H9 (cell line): ENCODE measurements at regions not wholly inside any gene's neighbourhood (a gene's known extent, or its start where the extent isn't known, plus 50 kb on each side); places are given as distances from the start of the nearest gene placed in this dataset.
A peak's percentile ranks its signal among the peaks of the same experiment; 100 is the strongest.
"Not testable (repeated sequence)": the region's sequence is repeated elsewhere in the genome, so short reads cannot be mapped to it uniquely, and the experiment has no call there.

Experiments
- DNase-seq: peaks from one replicate; pipeline ENCODE4 v3.0.0-alpha.2; 2017
- H2AFZ ChIP-seq: one replicate; pipeline ENCODE4 v1.6.1; 2013; ENCODE audit warnings: mild to moderate bottlenecking, low read length, control low read depth, moderate library complexity
- H2AK5ac ChIP-seq: 2 replicates; pipeline ENCODE4 v1.6.1; 2013; ENCODE audit warnings: low read length, control low read depth, mixed read lengths; ENCODE audit not compliant: insufficient read length
- H2BK120ac ChIP-seq: one replicate; pipeline ENCODE4 v1.6.1; 2013; ENCODE audit warnings: low read depth, mild to moderate bottlenecking, low read length, control low read depth, inconsistent platforms; ENCODE audit not compliant: poor library complexity, severe bottlenecking
- H2BK12ac ChIP-seq: 2 replicates; pipeline ENCODE4 v1.6.1; 2013; ENCODE audit warnings: low read length, control low read depth, mixed read lengths, low read depth; ENCODE audit not compliant: insufficient read length
- H2BK15ac ChIP-seq: 2 replicates; pipeline ENCODE4 v1.6.1; 2013; ENCODE audit warnings: low read depth, low read length, control low read depth
- H2BK20ac ChIP-seq: one replicate; pipeline ENCODE4 v1.6.1; 2013; ENCODE audit warnings: low read depth, mild to moderate bottlenecking, low read length, control low read depth, inconsistent platforms; ENCODE audit not compliant: poor library complexity, severe bottlenecking
- H2BK5ac ChIP-seq: 2 replicates; pipeline ENCODE4 v1.6.1; 2013; ENCODE audit warnings: low read length, control low read depth, mixed read lengths; ENCODE audit not compliant: insufficient read length
- H3K14ac ChIP-seq: 2 replicates; pipeline ENCODE4 v1.6.1; 2013; ENCODE audit warnings: low read length, control low read depth; ENCODE audit not compliant: insufficient read depth
- H3K18ac ChIP-seq: 2 replicates; pipeline ENCODE4 v1.6.1; 2013; ENCODE audit warnings: low read depth, mild to moderate bottlenecking, mixed read lengths, low read length, control low read depth; ENCODE audit not compliant: insufficient read length
- H3K23ac ChIP-seq: 2 replicates; pipeline ENCODE4 v1.6.1; 2013; ENCODE audit warnings: low read length, control low read depth, mixed read lengths, low read depth; ENCODE audit not compliant: insufficient read length
- H3K23me2 ChIP-seq: 2 replicates; pipeline ENCODE4 v1.6.1; 2013; ENCODE audit warnings: low read depth, mild to moderate bottlenecking, mixed read lengths, low read length, control low read depth; ENCODE audit not compliant: insufficient read length, poor library complexity, severe bottlenecking
- H3K27ac ChIP-seq: 2 replicates; pipeline ENCODE4 v1.5.1; 2013; ENCODE audit warnings: low read length, control low read depth, mixed read lengths, low read depth; ENCODE audit not compliant: insufficient read length
- H3K27me3 ChIP-seq: 2 replicates; pipeline ENCODE4 v1.6.1; 2013; ENCODE audit warnings: low read length, control low read depth, inconsistent platforms; ENCODE audit not compliant: insufficient read depth
- H3K4ac ChIP-seq: 2 replicates; pipeline ENCODE4 v1.6.1; 2013; ENCODE audit warnings: low read depth, mild to moderate bottlenecking, control low read depth, inconsistent platforms, low read length, moderate library complexity
- H3K4me1 ChIP-seq: 2 replicates; pipeline ENCODE4 v1.6.1; 2013; ENCODE audit warnings: low read length, control low read depth, inconsistent platforms; ENCODE audit not compliant: insufficient read depth
- H3K4me2 ChIP-seq: 2 replicates; pipeline ENCODE4 v1.6.1; 2013; ENCODE audit warnings: low read length, control low read depth, mixed read lengths; ENCODE audit not compliant: insufficient read length, insufficient read depth
- H3K56ac ChIP-seq: 2 replicates; pipeline ENCODE4 v1.6.1; 2013; ENCODE audit warnings: low read depth, mild to moderate bottlenecking, mixed read lengths, low read length, control low read depth; ENCODE audit not compliant: insufficient read length
- H3K79me1 ChIP-seq: 2 replicates; pipeline ENCODE4 v1.6.1; 2013; ENCODE audit warnings: low read depth, mild to moderate bottlenecking, moderate library complexity, low read length, control low read depth, inconsistent platforms; ENCODE audit not compliant: insufficient read depth, poor library complexity, severe bottlenecking
- H3K79me2 ChIP-seq: 2 replicates; pipeline ENCODE4 v1.6.1; 2013; ENCODE audit warnings: low read length, control low read depth, inconsistent platforms; ENCODE audit not compliant: insufficient read depth
- H3K9ac ChIP-seq: 2 replicates; pipeline ENCODE4 v1.6.1; 2013; ENCODE audit warnings: low read length, control low read depth, mixed read lengths; ENCODE audit not compliant: insufficient read length; ENCODE audit errors: extremely low read depth
- H3K9me3 ChIP-seq: one replicate; pipeline ENCODE4 v1.6.1; 2013; ENCODE audit warnings: low read depth, low read length, inconsistent platforms; ENCODE audit not compliant: control insufficient read depth
- H3T11ph ChIP-seq: one replicate; pipeline ENCODE4 v1.6.1; 2013; ENCODE audit warnings: mild to moderate bottlenecking, low read length, control low read depth, inconsistent platforms
- H4K20me1 ChIP-seq: one replicate; pipeline ENCODE4 v1.6.1; 2013; ENCODE audit not compliant: control insufficient read depth, insufficient read length, insufficient read depth
- H4K5ac ChIP-seq: 2 replicates; pipeline ENCODE4 v1.6.1; 2013; ENCODE audit warnings: low read depth, mild to moderate bottlenecking, mixed read lengths, low read length, control low read depth; ENCODE audit not compliant: insufficient read length
- H4K8ac ChIP-seq: replicated peaks from 2 replicates; pipeline ENCODE4 v1.6.1; 2013; ENCODE audit warnings: low read length, control low read depth, mixed read lengths, low read depth; ENCODE audit not compliant: insufficient read length
- H4K91ac ChIP-seq: 2 replicates; pipeline ENCODE4 v1.6.1; 2013; ENCODE audit warnings: low read depth, mild to moderate bottlenecking, moderate library complexity, mixed read lengths, low read length, control low read depth; ENCODE audit not compliant: insufficient read length
- H3K27ac Mint-ChIP-seq, 3 experiments: 2 replicates in 2 of 3; 3 replicates in 1 of 3; pipeline ENCODE4 v1.8.0; 2020 to 2021; ENCODE audit warnings: mixed read lengths in 3 of 3, mild to moderate bottlenecking in 1 of 3, moderate library complexity in 1 of 3
- H3K27me3 Mint-ChIP-seq: 2 replicates; pipeline ENCODE4 v1.8.0; 2021; ENCODE audit warnings: low read depth, mild to moderate bottlenecking, moderate library complexity, mixed read lengths
- H3K36me3 Mint-ChIP-seq, 3 experiments: 2 replicates in 2 of 3; 3 replicates in 1 of 3; pipeline ENCODE4 v1.8.0; 2020 to 2021; ENCODE audit warnings: low read depth in 3 of 3, mixed read lengths in 3 of 3; ENCODE audit not compliant: insufficient read depth in 1 of 3
- H3K4me1 Mint-ChIP-seq, 2 experiments: 2 replicates each; pipeline ENCODE4 v1.8.0; 2020; ENCODE audit warnings: mixed read lengths in 2 of 2
- H3K4me3 Mint-ChIP-seq, 2 experiments: 2 replicates in 1 of 2; 3 replicates in 1 of 2; pipeline ENCODE4 v1.8.0; 2020 to 2021; ENCODE audit warnings: mild to moderate bottlenecking in 2 of 2, mixed read lengths in 2 of 2, moderate library complexity in 1 of 2
- H3K9me3 Mint-ChIP-seq, 2 experiments: 2 replicates in 1 of 2; 3 replicates in 1 of 2; pipeline ENCODE4 v1.8.0; 2020; ENCODE audit warnings: mild to moderate bottlenecking in 2 of 2, mixed read lengths in 2 of 2, moderate library complexity in 1 of 2
- WGBS: extraction: QIAGEN DNeasy Blood & Tissue Kit; methylation state at CpG from one replicate; pipeline ENCODE4 v1.1.7; 2013; ENCODE audit warnings: missing lambda C conversion rate, low lambda C conversion rate, mixed read lengths; ENCODE audit not compliant: insufficient read length; ENCODE audit errors: extremely low coverage; 5-methylcytosine and 5-hydroxymethylcytosine counted together
- TF ChIP-seq, protein P1 (sequence below): fragments of 200-600 bp; sonication (generic); conservative IDR thresholded peaks from 3 replicates; pipeline ENCODE4 v1.8.0; 2021; ENCODE audit warnings: antibody characterized with exemption, mild to moderate bottlenecking

GRCh38 chr17:27197505-27197904 is 96.4 kb upstream of the WSB1 start:
- H3K18ac ChIP-seq, H3K27ac Mint-ChIP-seq, H3K4me2 ChIP-seq, H4K20me1 ChIP-seq, H3K4me1 Mint-ChIP-seq, H2AFZ ChIP-seq, H4K91ac ChIP-seq, H3K79me1 ChIP-seq, H3K27me3 Mint-ChIP-seq, H2AK5ac ChIP-seq, H3K27me3 ChIP-seq, H4K8ac ChIP-seq, H3K23me2 ChIP-seq, H3T11ph ChIP-seq, H3K4me1 ChIP-seq, H2BK12ac ChIP-seq, H2BK5ac ChIP-seq, H3K14ac ChIP-seq, H3K23ac ChIP-seq, H3K36me3 Mint-ChIP-seq, H3K4me3 Mint-ChIP-seq, H3K79me2 ChIP-seq, H2BK120ac ChIP-seq, H4K5ac ChIP-seq, H3K56ac ChIP-seq, H2BK20ac ChIP-seq, H3K9ac ChIP-seq, H2BK15ac ChIP-seq, H3K4ac ChIP-seq, H3K27ac ChIP-seq: not testable (repeated sequence)
- WGBS = no CpG with 5 or more reads among the region's 8 CpGs
- peak; percentile 47 for DNase-seq
- peaks cover 76 to 79% of the 10 kb centered on the region in 2 experiments for H3K9me3 Mint-ChIP-seq
- peaks cover 51% of the 10 kb centered on the region for H3K9me3 ChIP-seq
- TF ChIP-seq, protein P1, sequence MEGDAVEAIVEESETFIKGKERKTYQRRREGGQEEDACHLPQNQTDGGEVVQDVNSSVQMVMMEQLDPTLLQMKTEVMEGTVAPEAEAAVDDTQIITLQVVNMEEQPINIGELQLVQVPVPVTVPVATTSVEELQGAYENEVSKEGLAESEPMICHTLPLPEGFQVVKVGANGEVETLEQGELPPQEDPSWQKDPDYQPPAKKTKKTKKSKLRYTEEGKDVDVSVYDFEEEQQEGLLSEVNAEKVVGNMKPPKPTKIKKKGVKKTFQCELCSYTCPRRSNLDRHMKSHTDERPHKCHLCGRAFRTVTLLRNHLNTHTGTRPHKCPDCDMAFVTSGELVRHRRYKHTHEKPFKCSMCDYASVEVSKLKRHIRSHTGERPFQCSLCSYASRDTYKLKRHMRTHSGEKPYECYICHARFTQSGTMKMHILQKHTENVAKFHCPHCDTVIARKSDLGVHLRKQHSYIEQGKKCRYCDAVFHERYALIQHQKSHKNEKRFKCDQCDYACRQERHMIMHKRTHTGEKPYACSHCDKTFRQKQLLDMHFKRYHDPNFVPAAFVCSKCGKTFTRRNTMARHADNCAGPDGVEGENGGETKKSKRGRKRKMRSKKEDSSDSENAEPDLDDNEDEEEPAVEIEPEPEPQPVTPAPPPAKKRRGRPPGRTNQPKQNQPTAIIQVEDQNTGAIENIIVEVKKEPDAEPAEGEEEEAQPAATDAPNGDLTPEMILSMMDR = peak; percentile 55
